GM20431 (cell line): ENCODE measurements at regions not wholly inside any gene's neighbourhood (a gene's known extent, or its start where the extent isn't known, plus 50 kb on each side); places are given as distances from the start of the nearest gene placed in this dataset.
"Not testable (repeated sequence)": the region's sequence is repeated elsewhere in the genome, so short reads cannot be mapped to it uniquely, and the experiment has no call there.

Experiments
- in situ Hi-C: fragments of 300-500 bp; cut with MseI, MboI; formaldehyde crosslinking; loops from one replicate; pipeline ENCODE4 v1.15.0; 2020; ENCODE audit warnings: low sequenced_read_pairs; ENCODE audit not compliant: unreplicated experiment

- in situ Hi-C loops, result no loop called here
Observed at GRCh38 chr10:35819736-35820135, 177.6 kb upstream of the FZD8 start.

- in situ Hi-C loops, result no loop called here
Observed at GRCh38 chr10:35819011-35819410, 176.9 kb upstream of the FZD8 start.

DNA sequence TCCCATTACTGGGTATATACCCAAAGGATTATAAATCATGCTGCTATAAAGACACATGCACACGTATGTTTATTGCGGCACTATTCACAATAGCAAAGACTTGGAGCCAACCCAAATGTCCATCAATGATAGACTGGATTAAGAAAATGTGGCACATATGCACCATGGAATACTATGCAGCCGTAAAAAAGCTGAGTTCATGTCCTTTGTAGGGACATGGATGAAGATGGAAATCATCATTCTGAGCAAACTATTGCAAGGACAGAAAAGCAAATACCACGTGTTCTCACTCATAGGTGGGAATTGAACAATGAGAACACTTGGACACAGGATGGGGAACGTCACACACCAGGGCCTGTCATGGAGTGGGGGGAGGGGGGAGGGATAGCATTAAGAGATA, 175.0 kb upstream of the FZD8 start:
- in situ Hi-C loops, result not testable (repeated sequence)

DNA sequence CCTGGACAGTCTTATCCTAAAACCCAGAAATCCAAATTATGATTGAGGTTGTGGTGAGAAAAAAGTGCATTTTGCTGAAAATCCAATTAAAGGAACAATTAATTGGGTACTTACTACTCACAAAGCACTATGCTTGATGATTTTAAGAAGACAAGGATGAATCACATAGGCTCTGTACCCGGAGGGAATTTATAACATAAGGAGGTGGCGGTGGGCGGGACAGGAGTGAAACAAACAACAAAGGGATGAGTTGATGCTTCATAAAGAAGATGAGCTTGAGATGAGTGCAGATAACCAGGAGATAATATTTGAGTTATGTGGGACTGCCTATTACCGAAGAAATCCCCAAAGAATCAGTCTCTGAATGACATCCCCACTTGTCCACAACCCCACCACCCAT, 171.1 kb upstream of the FZD8 start:
- in situ Hi-C loops, result no loop called here

DNA sequence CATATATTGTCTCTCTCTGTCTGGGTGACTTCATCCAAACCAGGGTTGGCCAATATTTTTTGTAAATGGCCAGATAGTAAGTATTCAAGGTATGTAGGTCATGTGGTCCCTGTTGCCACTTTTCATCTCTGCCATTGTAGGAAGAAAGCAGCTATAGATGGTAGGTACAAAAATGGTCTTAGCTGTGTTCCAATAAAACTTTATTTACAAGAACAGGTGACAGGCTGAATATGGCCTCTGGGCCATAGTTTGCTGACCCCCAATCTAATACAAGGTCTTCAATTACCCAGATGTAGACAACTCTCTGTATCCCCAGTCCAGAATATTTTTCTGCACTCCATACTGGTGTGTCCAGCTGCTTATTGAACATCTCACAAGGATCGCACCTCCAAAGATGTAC, 166.2 kb upstream of the FZD8 start:
- in situ Hi-C loops, result no loop called here

DNA sequence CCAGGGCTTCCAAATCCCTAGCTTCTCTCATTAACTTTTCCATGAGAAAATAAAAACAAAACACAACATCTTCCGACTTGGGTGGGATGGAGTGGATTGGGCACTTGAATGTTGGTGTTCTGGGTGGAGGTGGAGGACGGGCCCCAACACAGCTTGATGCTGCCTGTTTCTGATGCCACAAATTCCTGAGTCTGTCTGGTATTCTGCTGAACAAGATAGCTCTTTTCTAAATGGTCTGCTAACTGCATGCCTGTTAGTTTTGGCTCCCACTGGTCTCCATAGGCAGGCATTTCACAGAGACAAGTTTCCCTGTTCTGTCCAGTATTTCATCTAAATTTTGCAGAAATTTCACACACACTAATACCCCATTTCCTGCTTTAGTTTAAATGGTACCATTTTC, 160.9 kb upstream of the FZD8 start:
- in situ Hi-C loops, result no loop called here

GRCh38 chr10:35797187-35797586, 155.1 kb upstream of the FZD8 start:
- in situ Hi-C loops, result no loop called here

GRCh38 chr10:35795131-35795824, 153.2 kb upstream of the FZD8 start:
- in situ Hi-C loops, result no loop called here

- in situ Hi-C loops, result no loop called here
Observed at GRCh38 chr10:35794703-35795102, 152.6 kb upstream of the FZD8 start.

- in situ Hi-C loops, result no loop called here
Observed at GRCh38 chr10:35792291-35792690, 150.2 kb upstream of the FZD8 start.

DNA sequence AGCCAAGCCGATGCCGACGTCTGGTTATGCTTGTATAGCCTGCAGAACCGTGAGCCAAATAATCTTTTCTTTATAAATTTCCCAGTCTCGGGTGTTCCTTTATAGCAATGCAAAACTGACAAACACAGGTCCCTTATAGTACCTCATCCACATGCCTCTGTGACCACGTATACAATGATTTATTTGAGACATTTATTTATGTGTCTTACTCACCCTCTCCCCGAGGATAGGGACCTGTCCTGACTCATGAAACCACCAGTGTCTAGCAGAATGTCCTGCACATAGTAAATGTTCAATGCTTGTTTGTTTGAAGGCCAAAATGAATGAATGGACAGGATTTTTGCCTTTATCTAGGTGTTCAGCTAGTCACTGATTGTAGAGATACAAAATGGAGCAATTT, 147.9 kb upstream of the FZD8 start:
- in situ Hi-C loops, result no loop called here

DNA sequence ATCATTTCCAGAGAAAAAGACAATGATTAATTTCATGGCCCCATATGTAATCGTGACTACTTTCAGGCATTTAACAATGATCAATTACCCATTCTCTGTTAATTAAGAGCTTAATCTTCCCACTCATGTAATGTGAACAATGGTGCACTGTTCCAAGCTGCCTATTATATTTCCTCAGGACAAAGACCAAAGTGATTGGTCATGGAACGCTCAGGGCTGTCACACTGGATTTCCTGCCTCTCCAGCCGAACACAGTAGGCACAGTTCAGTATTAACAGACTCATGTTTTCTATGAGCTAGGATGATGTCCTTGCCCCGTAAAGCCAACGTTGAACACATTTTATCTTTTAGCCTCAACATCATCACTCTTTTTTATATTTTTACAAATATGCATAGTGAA, 142.7 kb upstream of the FZD8 start:
- in situ Hi-C loops, result no loop called here

- in situ Hi-C loops, result no loop called here
Observed at GRCh38 chr10:35783305-35783838, 141.3 kb upstream of the FZD8 start.

DNA sequence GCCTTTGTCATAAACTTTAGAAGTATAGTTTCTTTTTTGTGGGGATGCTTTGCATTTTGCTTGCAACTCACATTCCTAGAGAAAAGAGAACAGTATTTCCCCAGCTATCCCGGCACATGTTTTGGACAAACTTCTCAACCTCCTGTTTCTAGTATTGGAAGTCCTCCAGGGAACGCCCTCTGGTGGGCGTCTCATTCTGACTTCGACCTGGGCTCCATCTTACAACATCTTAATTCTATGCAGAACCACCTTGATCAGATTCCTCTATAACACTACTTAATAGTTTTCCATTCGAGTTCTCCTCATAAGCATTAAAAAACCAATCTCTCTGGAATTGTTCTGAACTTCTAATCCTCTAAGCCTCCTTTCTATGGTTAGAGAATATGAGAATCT, 139.5 kb upstream of the FZD8 start:
- in situ Hi-C loops, result no loop called here

DNA sequence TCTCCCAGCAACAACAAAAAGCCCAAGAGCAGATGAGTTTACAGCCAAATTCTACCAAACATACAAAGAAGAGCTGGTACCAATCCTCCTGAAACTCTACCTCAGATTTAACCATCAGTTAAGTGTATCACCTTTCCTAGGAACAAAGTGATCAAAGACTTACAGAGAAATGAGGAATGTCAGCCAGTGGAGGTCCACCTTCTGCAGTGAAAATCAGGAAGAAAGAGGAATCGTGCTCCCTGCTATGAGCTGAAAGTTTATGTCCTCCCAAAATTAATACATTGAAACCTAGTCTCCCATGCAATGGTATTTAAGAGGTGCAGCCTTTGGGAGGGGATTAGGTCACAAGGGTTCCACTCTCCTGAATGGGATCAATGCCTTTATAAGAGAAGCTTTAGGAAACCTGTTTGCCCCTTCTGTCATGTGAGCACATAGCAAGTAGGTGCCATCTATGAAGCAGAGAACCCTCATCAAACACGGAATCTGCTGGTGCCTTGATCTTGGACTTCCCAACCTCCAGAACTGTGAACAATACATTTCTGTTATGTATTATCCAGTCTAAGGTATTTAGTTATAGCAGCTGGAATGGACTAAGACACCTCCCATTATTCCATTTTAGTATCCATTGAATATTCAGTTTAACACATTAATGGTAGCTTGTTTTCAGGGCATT, 139.0 kb upstream of the FZD8 start:
- in situ Hi-C loops, result no loop called here

- in situ Hi-C loops, result no loop called here
Observed at GRCh38 chr10:35778306-35778705, 136.2 kb upstream of the FZD8 start.

GRCh38 chr10:35776557-35776956, 134.5 kb upstream of the FZD8 start:
- in situ Hi-C loops, result not testable (repeated sequence)

DNA sequence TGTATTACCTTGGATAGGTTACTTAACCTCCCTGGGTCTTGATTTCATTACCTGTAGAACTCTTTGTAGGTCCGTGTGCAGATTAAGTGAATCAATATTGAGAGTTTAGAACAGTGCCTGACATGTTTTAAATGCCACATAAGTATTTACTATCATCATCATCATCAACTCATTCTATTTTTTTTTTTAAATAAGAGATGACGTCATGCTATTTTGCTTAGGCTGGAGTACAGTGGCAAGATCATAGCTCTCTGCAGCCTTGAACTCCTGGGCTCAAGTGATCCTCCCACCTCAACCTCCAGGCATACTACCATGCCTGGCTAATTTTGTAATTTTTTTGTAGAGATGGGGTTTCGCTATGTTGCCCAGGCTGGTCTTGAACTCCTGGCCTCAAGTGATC, 132.0 kb upstream of the FZD8 start:
- in situ Hi-C loops, result no loop called here

GRCh38 chr10:35770817-35771355, 128.8 kb upstream of the FZD8 start:
- in situ Hi-C loops, result no loop called here

DNA sequence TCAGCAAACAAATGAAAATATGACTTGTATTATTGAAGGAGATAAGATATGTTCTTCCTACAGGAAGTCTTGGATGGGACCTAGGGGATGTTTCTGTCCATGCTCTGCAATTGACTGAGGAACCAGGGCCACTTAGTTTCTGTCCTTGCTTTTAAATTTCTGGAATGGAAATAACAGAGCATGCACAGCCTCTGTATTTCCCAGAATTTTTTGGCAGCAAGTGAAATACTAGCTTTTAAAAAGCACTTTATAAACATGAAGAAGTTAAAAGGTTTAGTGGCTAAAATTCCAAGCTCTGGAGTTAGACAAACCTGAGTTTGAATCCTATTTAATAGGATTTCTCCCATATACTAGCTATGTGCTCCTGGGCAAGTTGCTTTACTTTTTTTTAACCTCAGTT, 127.7 kb upstream of the FZD8 start:
- in situ Hi-C loops, result no loop called here

DNA sequence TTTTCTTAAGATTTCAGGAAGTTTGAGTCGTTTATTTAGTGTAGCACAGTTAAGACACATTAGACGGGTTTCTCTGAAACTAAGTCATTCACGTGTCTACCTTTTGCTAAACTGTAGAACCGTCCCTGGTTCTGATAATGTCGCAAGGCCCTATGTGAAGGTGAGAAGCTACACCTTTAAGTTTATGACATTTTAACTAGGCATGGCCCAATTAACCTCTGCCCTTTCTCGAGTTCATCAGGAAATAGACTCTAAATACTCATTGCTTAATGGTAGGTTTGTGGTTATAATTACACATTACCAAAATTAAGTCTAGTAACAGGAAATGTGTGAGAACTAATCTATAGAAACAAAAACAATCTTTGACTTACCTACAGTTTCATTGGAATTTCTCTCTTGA, 126.6 kb upstream of the FZD8 start:
- in situ Hi-C loops, result no loop called here

DNA sequence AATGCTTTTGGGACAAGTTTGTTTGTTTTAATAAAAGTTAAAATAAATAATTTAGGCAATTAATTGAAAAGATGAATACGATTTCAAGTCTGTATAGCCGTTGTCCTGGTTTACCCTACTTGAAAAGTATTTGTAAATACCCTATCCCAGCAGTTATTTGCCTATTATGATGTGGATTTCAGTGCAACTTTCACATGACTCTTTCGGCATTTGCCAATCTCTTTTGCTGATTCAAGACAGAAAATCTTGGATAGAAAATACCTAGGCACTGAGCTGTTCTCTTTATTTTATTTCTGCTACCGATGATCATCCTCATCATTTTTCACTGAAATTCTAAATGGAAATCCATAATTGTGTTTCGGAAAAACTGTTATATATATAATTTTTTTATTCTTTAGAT, 125.9 kb upstream of the FZD8 start:
- in situ Hi-C loops, result no loop called here
